Fibroblast of the aortic adventitia (primary cell): ENCODE measurements at regions not wholly inside any gene's neighbourhood (a gene's known extent, or its start where the extent isn't known, plus 50 kb on each side); places are given as distances from the start of the nearest gene placed in this dataset.

ENCODE experiments used
- DNase-seq: peaks from one replicate; pipeline ENCODE4 v3.0.0-alpha.2; 2010; ENCODE audit warnings: low read depth
- H3K4me3 ChIP-seq: 2 replicates; pipeline ENCODE4 v1.5.1; 2011; ENCODE audit warnings: low read depth, mild to moderate bottlenecking, control low read depth, low read length, moderate library complexity
- CTCF ChIP-seq: IDR thresholded peaks from 2 replicates; pipeline ENCODE4 v1.5.1; 2011; ENCODE audit warnings: mild to moderate bottlenecking, low read length, control low read depth, inconsistent platforms; ENCODE audit not compliant: insufficient read depth

GRCh38 chr6:91033964-91034363 is 447.1 kb upstream of the MAP3K7 start:
- H3K4me3 ChIP-seq: no peak overlapping the region
- no peak for DNase-seq
- no peak for TF ChIP-seq CTCF

GRCh38 chr6:91031581-91031980 is 444.7 kb upstream of the MAP3K7 start:
- TF ChIP-seq CTCF: no peak

GRCh38 chr6:91029211-91029610 is 442.3 kb upstream of the MAP3K7 start:
- DNase-seq: no peak

More at GRCh38 chr6:91031581-91031980, 444.7 kb upstream of the MAP3K7 start:
- no peak overlapping the region for H3K4me3 ChIP-seq
- no peak for DNase-seq

GRCh38 chr6:91023529-91023928 is 436.7 kb upstream of the MAP3K7 start:
- TF ChIP-seq CTCF: no peak
- no peak overlapping the region for H3K4me3 ChIP-seq
- DNase-seq: no peak

More at GRCh38 chr6:91029211-91029610, 442.3 kb upstream of the MAP3K7 start:
- no peak for TF ChIP-seq CTCF
- H3K4me3 ChIP-seq: no peak overlapping the region

GRCh38 chr6:91020744-91021143 is 433.9 kb upstream of the MAP3K7 start:
- DNase-seq: no peak
- TF ChIP-seq CTCF: no peak

GRCh38 chr6:91018586-91018985 is 431.7 kb upstream of the MAP3K7 start:
- DNase-seq: no peak
- TF ChIP-seq CTCF: no peak
- H3K4me3 ChIP-seq: no peak overlapping the region

More at GRCh38 chr6:91020744-91021143, 433.9 kb upstream of the MAP3K7 start:
- H3K4me3 ChIP-seq: no peak overlapping the region

GRCh38 chr6:91013511-91013910 is 426.6 kb upstream of the MAP3K7 start:
- H3K4me3 ChIP-seq: no peak overlapping the region
- no peak for TF ChIP-seq CTCF
- DNase-seq: no peak
